Loucy (cell line): ENCODE measurements at regions not wholly inside any gene's neighbourhood (a gene's known extent, or its start where the extent isn't known, plus 50 kb on each side); places are given as distances from the start of the nearest gene placed in this dataset.

ENCODE experiments used
- CTCF ChIP-seq: fragments of 200-600 bp; sonication (generic); conservative IDR thresholded peaks from 2 replicates; pipeline ENCODE4 v1.5.1; 2014; ENCODE audit warnings: mild to moderate bottlenecking, antibody characterized with exemption, low read length
- EZH2phosphoT487 ChIP-seq: fragments of 200-600 bp; IDR thresholded peaks from 2 replicates; pipeline ENCODE4 v1.6.1; 2018; ENCODE audit warnings: antibody characterized with exemption, mild to moderate bottlenecking, moderate library complexity, borderline replicate concordance

DNA sequence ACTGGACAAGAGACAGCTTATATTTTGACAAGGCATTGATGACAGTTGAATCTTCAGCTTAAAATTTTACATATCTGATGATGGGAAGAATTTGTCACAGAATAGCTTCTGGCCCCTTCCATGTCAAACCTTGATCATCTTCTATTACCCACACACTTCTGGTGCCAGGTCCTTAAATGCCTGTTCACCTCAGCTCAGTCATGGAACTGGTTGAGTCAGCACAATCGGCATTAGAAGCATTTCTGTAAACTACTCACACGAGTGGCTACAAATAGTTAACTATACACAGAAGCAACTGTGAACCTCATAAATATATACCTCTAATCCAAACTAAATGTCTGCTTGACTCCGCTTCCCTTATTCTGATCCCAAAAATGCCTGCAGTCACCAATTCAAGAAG, 161.2 kb downstream of the FOXO1 start:
- no peak for TF ChIP-seq CTCF
- no peak for TF ChIP-seq EZH2phosphoT487
